HG03039 (cell line): ENCODE measurements at regions not wholly inside any gene's neighbourhood (a gene's known extent, or its start where the extent isn't known, plus 50 kb on each side); places are given as distances from the start of the nearest gene placed in this dataset.

Experiments
- ATAC-seq: cut with Tn5 transposase; IDR thresholded peaks from one replicate; pipeline ENCODE4 v1.9.1; 2021; ENCODE audit warnings: mild to moderate bottlenecking, moderate library complexity; ENCODE audit not compliant: unreplicated experiment

DNA sequence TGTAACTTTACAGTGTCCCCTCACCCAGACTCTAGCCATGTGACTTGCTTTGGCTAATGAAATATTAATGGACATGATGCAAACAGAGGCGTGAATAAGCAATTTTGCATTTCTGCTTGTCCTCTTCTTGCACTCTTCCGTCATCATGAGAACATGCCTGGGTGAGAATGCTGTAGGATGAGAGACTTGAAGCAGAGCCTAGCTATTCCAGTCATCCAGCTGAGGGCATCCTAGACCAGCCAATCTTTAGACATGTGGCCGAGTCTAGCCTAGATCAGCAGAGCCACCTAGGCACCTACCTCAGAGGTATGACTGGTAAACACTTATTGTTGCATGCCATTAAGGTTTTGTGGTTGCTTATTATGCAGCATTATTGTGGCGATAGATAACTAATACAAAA lies 450.5 kb upstream of the AZI2 start:
- ATAC-seq, result no peak

DNA sequence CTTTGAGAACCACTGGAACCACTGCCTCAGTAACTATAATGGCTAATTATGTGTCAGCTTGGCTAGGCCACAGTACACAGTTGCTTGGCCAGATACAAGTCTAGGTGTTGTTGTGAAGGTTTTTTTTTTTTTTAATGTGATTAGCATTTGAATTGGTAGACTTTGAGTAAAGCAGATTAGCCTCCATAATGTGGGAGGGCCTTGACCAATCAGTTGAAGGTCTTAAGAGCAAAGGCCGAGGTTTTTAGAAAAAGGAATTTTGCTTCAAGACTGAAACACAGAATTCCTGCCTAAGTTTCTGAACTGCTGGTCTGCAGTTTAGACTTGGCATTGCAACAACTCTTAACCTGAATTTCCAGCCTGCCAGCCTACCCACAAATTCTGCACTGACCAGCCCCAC lies 451.6 kb upstream of the AZI2 start:
- ATAC-seq, result no peak

DNA sequence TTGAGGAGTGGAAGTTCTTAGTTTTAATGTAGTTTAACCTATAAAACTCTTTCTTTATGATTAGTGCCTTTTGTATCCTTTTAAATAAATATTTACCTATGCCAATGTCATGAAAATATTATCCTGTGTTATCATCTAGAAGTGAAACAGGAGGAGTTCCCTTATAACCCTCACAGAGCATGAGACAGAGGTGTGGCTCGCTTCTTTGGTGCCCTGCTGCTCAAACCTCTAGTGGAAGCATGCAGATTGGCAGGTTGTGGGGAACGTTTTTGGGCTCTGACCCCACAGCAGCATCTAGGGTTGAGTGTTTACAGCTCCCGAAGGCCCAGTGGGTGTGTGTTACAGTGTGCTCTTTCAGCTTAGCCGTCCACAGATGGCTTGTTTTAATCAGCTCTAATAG lies 459.4 kb upstream of the AZI2 start:
- no peak for ATAC-seq

DNA sequence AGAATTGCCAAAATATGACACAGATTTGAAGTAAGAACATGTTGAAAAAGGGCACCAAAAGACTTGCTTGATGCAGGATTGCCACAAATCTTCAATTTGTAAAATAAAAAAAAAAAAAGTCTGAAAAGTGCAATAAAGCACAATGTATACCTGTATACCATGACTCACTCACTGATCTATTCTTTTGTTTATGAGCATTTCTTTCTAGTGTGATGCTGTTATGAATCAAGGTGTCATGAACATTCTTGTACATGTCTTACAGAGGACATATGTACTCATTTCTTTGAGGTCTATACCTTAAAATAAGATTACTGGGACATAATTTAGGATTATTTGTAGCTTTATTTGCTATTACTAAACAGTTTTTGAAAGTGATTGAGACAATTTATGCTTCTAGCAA lies 464.9 kb upstream of the RBMS3 start:
- no peak for ATAC-seq

DNA sequence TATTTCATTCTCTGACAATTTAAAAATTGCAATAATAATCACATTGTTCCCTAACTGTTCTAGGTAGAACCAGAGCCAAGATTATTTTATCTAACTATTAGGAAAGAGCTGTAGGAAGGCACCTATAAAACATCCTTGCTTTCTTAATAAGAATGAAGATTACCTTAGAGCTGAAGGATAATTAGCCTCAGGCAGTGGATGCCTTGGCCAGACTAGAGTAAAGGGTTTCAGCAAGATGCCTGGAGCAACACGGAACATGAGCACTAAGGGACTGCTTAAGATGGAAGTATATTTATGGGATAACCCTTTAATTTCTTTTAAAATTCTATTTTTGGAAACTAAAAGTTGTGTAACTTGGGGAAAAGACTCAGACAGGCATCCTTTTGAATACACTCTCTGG lies 456.6 kb upstream of the RBMS3 start:
- ATAC-seq, result no peak

DNA sequence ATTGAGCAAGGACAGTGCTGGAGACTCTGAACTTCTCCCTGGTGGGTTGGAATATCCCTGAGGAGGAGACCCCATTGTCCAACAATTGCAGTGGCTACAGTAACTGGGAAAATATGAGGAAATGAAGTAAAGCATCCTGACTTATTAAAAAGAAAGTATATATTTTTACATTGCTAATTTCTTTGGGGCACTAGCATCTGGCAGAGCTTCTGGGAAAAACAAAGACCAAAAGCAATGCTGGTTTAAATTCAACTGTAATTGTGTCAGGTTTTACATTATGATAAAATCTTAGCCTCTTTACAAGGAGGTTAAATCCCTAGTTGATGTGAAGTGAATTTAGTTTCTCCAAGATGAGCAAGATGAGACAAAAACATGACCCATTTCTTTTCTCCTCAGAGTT lies 454.0 kb upstream of the RBMS3 start:
- ATAC-seq, result no peak

DNA sequence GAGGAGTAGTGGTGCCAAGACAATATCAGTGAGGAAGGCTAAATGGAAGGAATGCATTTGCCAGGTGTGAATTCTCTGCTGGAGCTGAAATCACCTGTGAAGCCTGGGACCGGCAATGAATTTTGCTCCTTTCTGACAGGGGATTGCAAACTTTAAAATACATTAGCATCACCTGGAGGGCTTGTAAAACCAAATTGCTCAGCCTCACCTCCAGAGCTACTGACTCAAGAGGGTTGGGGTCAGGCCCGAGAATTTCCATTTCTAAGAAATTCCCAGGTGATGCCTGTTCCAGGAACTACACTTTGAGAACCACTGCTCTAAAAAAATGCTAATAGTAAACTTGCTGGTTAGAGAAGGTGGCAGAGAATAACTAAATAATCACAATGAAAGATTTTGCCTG lies 445.6 kb upstream of the RBMS3 start:
- no peak for ATAC-seq

DNA sequence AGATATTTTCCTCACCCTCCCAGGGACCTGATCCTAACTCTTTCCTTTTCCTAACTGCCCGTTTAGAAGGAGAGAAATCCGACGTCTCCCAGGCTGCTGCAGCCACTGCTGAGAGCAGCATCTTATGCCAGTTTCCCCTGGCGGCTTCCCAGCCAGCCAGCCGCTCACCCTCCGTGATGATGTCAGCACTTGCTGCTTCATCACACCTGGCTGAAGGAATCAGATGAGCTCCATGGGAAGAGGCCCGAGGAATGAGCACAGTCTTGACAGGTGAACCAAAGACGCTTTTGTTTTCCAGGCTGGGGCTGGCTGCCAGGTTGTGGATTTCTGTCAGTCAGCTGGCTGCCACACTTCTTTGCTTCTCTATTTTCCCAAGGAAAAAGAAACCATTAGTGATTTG lies 445.1 kb upstream of the RBMS3 start:
- ATAC-seq, result no peak

DNA sequence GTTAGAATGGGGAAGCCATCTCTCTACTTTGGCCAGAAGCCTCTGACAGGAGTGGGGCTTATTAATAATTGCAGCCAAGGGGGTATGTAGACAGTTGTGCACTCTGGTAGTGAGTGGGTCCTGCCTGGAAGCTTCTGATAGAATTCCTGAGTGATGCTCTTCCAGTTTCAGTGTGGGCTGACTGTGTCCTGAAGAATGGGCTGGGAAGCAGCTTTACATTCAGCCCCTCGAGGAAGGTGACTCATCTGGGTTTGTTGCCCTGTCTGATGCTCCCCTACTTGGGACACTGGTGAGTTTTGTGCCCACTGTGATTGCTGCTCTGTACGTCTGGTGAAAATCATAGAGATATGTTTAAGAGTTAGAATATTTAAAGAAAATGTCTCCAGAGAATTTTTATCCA lies 444.7 kb upstream of the RBMS3 start:
- no peak for ATAC-seq

DNA sequence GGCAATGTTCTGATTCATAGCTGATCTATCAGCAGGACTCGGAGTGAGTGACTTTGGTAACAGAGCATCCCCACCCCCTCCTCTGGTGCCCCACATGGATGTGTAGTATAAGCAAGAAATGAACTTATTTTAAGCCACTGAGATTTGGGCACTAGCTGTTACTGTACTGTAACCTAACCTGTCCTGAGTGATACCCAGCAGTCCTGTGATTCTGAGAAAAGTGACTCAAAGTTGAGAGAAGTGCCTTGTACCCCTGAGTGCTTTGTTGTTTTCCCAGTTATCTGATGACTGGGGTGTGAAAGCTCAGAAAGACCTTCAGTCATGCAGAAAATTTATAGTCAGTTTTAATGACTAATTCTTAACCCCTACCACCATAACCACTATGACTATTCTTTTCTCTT lies 439.9 kb upstream of the RBMS3 start:
- ATAC-seq, result peak; percentile 69

DNA sequence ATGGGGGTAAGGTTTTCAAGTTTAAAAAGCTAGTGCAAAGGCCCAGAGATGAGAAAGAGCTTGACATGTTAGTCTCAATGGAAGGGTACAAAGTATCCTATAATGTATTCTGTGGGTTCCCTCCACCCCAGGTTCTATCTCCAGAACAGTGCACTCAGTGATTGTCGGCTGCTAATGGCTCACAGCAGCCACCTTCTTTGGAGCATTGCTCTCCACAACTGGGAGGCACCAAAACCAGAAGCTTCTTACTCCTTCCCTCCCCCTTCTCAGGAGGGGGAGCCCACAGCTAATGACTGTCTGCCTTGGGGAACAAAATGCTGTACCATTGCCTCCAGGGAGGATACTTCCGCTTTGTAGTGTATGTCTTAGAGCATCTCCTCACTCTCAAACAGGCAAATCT lies 439.4 kb upstream of the RBMS3 start:
- ATAC-seq, result peak; percentile 22

DNA sequence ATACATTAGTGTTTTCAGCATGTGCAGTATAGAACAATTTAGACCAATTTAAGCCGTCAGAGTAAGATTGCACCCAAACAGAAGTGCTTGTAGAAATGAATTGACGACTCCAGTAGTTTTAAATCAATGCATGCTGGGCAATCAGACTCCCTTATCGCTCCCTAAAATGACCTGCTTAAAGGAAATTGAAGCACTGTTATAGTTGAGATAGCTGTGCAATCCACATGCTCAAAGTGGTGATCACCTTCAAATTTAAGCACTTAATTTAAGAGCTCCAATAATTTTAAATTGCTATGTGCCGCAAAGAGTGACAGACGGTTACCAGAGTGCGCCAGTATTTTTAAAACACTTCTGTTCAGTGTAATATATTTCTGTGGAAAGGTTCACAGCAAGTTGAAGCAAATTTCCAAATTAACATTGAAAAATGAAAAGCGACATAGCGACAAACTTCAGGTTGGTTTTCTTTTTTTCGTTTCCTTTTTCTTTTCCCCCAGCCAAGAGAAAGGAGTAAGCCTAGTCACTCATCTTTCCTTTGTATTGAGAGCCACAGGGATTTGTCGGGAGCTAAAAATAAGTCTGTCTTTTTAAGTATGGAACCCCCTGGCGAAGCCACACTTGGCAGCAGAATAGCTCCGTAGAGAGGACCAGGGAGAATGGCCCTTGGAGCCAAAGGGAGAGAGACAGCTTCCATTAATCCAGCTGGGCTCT lies 436.4 kb upstream of the RBMS3 start:
- no peak for ATAC-seq

DNA sequence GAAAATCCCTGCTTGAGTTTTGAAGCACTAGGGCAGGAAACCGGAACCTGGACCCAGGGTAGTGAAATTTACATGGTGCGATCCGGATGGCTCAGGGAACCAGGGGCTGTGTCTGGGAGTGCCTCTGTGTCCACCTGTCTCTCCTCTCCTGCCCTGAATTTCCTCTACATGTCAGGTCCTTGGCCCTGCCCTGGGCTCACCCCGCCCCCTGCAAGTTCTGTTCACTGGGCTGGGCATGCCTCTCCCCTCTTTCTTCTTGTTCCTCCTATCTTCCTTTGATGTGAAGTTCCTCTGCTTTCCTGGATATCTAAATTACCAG lies 435.9 kb upstream of the RBMS3 start:
- no peak for ATAC-seq

DNA sequence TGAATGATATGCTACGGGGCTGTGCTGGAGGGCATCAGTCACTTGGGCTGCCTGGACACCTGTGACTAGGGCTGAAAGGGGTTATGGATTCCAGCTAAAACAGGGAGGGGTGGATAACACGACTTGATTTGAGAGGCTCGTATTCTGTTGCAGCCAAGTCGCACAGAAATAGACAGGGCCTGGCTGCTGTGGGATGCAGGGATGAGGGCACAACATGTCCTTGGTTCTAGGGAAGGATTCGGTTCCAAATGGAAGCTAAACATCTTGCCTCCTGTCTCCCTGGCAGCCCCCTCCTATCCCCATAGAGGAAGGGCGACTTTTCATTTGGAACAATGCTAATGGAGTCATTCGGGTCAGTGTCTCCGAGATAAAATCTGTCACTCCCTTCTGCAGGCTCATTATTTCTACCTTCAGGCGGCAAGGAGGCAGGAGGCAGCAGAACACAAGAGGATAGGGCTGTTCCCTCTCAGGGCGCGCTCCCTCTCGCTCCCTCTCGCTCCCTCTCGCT lies 433.8 kb upstream of the RBMS3 start:
- no peak for ATAC-seq

DNA sequence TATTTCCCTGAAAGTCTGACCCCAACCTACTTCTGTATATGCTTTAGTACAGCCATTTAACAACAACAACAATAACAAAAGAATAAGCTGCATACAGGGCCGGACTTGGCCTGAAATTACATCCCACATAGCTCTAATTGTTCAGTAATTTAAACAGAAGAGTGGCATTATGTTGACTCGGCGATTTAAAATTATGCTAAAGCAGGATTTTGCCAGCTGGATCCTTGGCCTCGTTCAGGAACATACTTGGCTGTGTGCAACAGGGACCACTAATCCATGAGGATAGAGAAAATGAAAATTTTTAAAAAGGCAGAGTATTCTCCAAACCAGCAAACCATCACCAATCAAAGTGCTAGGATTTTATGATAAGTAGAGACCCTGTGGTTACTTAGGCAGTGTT lies 433.1 kb upstream of the RBMS3 start:
- no peak for ATAC-seq

DNA sequence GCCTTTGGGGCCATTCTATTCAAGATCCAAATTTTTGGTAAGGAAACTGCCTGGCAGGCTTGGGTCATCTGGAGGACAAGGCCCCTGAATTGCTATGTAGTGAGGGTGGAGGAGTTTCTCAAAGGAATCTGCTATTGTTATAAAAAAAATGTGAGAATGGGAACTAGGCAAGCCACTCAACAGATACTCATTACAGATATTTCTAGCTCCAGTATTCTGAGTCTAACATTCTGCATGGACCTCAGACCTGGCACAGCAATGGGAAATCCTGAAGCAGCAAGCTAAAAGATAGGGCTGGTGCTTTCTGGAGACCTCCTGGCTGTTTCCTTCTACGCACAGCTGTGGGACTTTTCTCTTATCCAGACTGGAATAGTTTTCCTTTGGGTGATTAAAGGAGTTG lies 430.7 kb upstream of the RBMS3 start:
- ATAC-seq, result no peak

DNA sequence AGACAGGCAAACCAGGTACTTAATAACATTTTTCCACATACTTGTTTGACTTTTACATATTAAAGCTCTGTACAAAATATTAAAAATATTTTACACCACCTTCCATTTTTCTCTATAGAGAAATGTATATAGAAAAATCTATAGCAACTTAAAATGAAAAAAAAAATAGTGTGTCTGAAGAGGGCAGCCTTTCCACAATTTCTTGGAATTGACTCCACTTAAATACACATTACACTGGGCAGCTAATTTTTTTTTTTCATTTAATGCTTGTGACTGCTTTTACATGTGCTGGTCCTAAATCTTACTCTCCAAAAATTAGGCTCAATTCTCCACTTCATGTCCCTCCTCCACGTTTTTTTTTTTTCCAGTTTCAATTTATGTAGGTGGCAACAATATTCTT lies 427.0 kb upstream of the RBMS3 start:
- ATAC-seq, result no peak

DNA sequence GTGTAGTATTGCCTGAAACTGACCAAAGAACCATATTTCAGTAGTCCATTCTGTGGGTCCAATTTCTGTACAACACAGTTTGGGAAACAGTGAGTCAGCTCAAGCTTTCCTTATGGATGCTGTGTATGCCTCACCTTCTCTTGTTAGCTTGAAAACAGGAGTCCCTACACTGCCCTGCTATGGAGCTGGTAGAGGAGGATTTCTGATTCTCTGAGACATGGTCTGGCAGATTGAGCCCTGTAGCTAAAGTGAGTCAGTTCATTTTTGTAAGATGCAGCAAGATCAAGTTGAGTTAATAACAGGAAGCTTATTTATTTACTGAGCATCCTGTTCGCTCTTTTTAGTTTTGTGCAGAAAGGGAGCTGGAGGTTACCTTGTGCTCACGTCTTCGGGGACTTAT lies 424.1 kb upstream of the RBMS3 start:
- no peak for ATAC-seq

DNA sequence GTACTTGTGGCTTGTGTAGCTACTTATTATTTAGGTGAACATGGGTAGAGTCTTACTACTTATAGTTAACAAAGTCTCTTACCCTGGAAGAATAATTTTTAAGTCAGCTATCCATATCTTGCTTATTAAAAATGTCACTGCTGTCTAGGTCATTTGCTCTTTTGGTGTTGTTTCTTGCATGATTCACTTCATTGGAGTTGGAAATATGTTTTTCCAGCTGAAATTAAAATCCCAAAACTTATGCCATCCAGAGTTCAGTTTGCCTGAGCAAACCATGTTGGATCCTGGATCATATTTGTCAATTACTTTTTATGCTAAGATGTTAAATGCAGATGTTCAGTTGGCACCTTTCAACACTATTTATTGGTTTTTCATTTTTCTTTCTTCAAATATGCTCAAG lies 421.0 kb upstream of the RBMS3 start:
- no peak for ATAC-seq

DNA sequence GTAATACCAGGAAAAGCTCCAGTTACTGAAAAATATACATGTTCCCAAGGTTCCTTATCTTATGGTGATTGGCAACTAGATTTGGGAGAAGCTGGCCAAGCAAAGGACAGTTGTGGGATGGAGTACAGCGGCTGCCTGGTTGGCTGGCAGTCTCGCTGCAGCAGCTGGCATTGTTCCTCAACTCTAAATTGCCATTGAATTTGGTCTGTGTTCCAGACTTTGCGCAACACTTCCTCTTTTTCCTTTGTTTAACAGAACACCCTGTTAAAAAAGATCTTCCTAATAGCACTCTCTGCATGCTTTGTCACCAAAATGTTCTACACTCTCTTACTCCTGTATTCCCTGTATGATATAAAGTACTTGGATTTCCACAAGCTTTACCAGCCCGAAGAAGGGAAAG lies 420.6 kb upstream of the RBMS3 start:
- ATAC-seq, result no peak

DNA sequence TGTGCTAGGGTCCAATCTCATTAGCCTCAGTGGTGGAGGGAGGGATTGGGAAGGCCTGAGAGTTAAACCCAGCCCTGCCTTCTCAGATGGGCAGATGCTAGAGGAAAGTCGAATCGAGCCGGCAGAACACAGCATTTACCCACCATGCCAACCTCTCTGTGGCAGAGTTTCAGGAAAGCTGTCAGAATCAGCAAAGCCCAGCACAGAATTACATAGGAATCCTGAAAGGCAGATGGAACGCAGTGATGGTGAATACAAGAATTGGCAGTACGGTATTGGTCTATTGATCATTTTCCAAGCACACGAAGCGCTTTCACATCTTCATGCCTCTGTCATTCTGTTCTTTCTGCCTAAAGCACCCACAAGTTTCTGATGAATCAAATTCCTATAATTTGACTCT lies 417.7 kb upstream of the RBMS3 start:
- ATAC-seq, result no peak

DNA sequence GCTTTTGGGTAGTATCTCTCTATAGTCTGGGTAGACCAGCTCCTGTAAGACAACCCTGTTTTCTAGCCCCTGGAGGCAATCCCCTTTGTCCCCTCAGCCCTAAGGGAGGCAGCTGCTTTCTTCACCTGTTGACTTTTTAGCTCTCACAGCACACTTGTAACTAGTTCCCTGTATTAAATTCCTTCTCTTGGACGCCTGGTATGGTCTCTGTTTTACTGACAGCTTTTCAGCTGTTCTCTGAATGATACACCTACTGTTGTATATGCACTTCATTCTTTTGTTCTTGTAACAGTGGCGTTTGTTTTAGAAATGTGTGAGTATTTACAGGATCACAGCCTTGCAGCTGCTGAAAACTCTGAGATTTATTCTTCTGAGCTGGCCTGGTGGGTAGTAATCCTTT lies 413.0 kb upstream of the RBMS3 start:
- no peak for ATAC-seq

DNA sequence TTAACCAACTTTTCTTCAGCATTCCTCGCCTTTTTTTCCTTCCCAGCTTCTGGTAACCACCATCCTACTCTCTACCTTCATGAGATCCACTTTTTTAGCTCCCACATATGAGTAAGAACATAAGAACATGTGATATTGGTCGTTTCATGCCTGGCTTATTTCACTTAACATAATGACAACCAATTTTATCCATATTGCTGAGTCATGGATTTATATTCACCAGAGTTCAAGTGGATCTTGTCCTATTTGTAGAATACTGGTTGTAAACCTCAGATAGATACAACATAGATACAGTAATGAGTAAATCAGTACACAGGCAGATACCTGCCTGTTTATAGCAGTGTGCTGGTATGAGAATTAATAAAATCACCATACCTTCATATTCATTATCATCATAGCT lies 412.0 kb upstream of the RBMS3 start:
- ATAC-seq, result no peak

DNA sequence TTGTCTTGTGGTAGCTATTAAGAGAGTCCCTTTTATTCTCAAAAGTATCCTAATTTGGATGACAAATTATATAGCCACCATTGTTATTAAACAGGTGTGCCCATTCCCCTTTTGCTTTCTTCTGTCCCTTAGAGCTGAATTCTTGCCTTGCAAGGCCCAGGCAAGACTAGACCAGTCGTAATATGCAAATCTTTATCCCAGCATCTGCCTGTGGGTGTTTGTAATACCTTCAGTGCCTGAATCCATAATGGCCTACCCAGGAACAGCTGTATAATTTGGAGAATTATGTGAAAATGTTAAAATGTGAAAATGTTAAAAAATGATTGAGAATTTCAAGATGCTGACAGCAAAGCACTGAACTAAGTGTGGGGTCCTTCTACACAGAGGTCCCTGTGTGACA lies 403.0 kb upstream of the RBMS3 start:
- no peak for ATAC-seq
